C1 segment of cervical spinal cord (tissue), 14 donors: ENCODE measurements at regions not wholly inside any gene's neighbourhood (a gene's known extent, or its start where the extent isn't known, plus 50 kb on each side); places are given as distances from the start of the nearest gene placed in this dataset.

Source experiments
- DNase-seq, 14 donors: peaks; one replicate each; lab custom pipeline; 2025; lab: John Stamatoyannopoulos, UW

DNA sequence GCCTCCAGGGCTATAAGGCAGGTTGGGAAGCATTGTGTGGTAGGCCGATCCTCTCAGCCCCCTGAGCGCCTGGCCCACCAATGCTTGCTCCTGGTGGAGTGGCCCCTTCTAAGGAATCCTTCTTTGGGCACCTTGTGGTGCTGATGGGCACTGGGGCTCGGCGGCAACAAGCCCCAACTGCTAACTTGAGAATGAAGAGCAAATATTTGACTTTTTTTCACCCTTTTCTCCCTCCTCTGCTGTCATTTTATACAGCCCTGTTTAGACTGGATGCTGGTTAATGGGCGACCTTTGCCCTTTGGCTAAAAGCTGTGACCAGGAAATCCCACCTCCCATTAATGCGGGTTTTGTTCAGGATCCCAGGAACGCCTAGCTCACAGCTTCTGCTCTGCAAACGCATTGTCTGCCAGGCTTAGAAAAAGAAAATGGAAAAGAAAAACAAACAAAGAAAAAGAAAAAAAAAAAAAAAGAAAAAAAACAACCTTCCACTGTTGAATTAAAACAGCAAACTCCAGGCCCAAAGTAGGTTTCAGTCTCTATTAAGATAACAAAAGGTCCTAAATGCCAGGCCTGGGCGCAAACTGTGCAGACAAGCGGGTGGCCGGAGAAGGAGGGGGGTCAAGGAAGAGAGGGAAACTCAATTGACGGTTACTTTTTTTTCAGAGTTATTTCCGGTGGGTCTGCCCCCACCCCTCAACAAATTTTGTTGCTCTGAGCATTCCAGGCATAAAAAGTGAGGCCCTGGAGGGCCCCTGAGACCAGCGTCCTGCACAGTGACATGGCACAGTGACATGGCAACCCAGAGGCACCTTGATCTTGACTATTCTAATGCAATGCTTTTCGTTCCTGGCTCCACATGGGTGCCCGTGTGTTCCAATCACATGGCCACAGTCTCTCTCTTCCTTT, 301.4 kb downstream of the MAF start:
- DNase-seq = no peak

DNA sequence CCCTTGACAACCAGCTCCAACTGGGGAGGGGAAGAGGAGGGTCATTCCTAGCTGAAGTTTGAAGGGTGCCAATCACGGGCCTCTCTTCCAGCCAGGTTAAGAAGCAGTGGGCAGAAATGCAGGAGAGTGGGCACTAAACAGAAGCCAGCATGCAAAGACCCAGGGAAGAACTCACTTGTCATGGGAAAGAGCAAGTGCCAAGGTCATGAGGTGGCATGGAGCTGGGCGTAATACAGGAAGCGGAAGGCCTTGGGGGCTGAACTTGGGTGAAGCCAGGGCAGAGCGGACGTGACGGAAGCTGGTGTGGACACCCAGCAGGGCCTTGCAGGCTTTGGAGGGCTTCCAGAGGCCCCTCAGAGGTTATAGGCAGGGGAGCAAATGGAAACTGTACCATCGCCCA, 302.1 kb downstream of the MAF start:
- DNase-seq = no peak

GRCh38 chr16:79297805-79298204, 302.7 kb downstream of the MAF start:
- DNase-seq = no peak

DNA sequence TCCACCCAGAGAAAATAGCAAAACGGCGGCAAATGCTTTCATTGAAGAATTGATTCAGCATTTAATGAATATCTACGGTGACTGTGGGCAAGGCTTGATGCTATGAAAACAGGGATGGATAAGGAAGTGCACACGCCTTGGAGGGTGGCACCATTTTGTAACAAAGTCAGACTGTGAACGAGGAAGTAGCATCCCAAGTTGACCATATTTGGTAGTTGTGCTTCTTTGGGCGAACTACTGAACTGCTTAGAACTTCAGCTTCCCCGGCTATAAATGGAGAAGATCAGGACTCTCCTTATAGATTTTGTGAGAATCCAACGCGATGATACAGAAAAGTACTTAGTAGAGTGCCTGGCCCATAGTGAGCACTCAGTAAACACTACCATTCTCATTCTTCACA, 303.2 kb downstream of the MAF start:
- no peak for DNase-seq

- no peak for DNase-seq
Measured at GRCh38 chr16:79296491-79296890, 304.0 kb downstream of the MAF start.

- no peak for DNase-seq
Measured at GRCh38 chr16:79295746-79296145, 304.8 kb downstream of the MAF start.

GRCh38 chr16:79295162-79295561, 305.4 kb downstream of the MAF start:
- no peak for DNase-seq

DNA sequence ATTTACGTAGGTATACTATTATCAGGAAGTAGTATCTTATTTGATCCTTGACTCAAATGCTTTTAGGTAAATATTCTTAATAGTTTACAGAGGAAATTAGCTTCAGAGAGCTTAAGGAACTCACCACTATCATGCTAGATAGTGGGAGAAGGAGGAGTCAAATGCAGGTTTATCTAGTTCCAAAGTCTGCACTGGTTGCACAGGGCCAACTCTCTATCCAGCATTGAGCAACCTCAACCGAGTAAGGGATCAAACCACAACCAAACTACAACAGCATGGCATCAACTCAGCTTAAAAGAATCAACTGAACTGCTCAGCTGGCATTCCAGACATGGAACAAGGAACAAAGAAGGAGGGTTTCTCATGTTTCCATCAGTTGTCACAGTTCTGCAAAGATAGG, 306.0 kb downstream of the MAF start:
- DNase-seq = no peak

- DNase-seq = no peak
Measured at GRCh38 chr16:79293836-79294460, 306.6 kb downstream of the MAF start.

GRCh38 chr16:79288066-79288465, 312.5 kb downstream of the MAF start:
- no peak for DNase-seq

DNA sequence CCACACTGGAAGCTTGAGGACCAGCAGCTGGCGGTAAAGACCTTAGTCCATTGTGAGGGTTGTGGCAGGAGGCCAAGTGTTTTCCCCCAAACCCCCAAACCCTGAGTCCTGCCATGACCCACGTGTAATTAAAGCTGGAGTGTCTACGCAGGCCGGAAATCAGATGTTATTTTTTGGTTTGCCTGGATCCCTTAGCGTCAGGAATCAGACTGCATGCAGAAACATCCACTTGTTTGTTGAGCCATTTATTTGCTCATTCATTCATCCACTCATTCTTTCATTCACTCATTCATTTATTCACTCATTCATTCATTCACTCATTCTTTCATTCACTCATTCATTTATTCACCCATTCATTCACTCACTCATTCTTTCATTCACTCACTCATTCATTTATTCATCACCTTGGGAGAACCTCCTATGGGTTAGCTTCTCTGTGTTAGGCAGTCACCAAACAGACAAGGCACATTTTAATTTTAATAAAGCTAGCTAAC, 313.1 kb downstream of the MAF start:
- no peak for DNase-seq

DNA sequence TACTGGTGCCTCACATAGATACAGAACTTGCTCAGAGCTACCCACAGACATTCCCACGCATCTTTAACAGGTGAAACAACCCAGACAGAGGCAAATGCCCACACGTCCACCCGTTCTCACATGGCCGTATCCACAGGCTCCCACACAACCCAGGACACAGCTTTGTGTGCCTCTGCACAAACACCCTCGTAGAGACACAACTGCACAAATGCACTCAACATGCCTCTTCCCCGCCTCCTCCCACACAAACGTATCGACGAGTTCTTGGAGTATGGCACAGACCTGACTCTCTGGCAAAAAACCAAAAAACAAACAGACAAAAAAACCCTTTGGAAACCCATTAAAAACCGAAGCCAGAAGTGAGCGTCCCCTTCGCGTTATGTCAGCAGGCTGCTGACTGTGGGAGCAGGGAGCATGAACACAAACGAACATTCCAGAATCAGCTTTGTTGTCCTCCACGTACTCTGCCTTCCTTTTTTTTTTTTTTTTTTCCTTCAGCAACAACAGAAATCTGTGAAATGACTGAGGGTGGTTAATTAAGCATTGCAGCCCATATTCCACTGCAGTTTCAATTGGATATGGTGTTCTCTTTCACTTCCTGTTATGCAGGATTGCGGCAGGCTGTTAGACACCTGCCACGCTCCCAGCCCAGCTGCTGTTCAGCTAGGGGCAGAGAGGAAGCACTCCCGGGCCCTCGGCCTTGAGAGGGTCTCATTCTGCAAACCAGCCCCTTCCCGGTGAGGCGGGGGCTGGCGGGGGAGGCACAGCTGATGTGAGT, 313.7 kb downstream of the MAF start:
- peak in 9 of 14 donors; percentile 7 to 48 (median 25) for DNase-seq

GRCh38 chr16:79284766-79285165, 315.8 kb downstream of the MAF start:
- DNase-seq = no peak

GRCh38 chr16:79283578-79283977, 317.0 kb downstream of the MAF start:
- DNase-seq = no peak

DNA sequence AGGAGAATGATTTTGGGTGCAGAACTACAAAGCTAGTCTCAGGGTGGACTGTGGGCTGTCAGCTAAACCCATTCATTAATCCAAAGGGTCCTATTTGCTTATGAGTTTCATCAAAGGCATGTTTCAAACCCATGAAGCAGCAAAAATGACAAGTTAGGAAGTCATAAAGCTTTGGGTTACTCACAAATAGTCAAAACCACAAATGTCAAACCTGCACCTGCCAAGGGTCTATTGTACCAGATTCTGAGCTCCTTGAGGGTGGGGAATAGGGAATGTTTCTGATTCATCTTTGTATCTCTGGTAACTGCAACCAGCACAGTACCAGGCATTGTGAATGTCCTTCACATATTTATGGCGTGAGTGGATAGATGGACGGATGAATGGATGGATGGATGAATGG, 317.7 kb downstream of the MAF start:
- DNase-seq = no peak

GRCh38 chr16:79278506-79278905, 322.0 kb downstream of the MAF start:
- no peak for DNase-seq

DNA sequence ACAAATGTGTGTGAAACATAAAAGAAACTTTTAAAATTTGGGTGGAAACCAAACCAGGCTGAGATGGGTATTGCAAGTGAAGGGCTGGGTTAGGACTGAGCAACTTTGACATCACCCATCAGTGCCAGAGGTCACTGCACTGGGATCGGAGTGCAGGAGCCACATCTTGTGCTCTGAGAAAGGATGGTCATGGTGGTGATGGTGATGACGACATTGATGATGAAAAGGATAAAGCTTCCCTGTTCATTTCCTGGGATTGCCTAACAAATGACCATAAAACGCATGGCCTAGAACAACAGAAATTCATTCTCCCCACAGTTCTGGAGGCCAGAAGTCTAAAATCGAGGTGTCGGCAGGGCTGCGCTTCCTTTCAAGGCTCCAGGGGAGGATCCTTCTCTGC, 324.0 kb downstream of the MAF start:
- DNase-seq = no peak

DNA sequence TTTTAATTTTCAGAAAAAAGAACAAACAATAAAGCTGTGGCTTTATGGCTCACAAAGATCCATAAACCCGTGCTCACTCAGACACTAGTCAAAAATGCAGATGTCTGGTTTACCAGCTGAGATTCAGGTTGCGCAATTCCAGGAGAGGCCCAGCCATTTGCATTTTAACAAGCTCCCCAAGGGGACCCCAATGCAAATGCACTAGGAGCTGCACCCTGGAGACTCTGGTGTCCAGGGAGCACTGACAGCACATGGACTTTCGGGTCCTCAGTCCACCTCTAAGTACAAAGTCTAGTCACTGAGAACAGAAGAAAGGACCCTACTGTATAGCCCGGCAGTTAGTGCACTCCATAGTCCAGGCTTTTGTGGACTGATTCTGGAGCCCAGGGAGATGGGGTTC, 326.3 kb downstream of the MAF start:
- DNase-seq = no peak

GRCh38 chr16:79272141-79272577, 328.4 kb downstream of the MAF start:
- DNase-seq = no peak

GRCh38 chr16:79271583-79271982, 329.0 kb downstream of the MAF start:
- no peak for DNase-seq

DNA sequence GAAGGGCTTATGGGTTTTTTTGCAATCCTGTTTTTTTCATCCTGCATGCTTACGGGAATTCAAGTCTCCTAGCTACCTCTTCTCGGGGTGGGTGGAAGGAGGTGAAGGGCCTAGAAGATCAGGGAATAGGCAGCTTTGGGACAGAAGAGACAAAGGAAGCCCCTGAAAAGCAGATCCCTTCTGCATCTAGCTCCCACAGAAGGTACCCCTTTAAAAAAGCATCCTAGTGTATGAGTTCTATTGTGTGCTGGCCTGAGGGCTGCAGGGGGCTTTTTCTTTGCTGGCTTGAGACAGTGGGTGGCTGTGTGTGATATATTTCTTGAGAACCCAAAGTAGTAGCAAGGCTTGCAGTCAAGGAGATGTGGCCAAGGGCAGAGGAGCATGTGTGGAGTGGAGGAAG, 330.5 kb downstream of the MAF start:
- no peak for DNase-seq

GRCh38 chr16:79269211-79269863, 331.2 kb downstream of the MAF start:
- DNase-seq = no peak
